Parathyroid adenoma (tissue), 2 donors: ENCODE measurements at regions not wholly inside any gene's neighbourhood (a gene's known extent, or its start where the extent isn't known, plus 50 kb on each side); places are given as distances from the start of the nearest gene placed in this dataset.

Source experiments
- H2AFZ ChIP-seq: fragments of 300-600 bp; sonication (generic); one replicate; pipeline ENCODE4 v1.7.0; 2017; ENCODE audit warnings: antibody characterized with exemption, mild to moderate bottlenecking
- H3K27ac ChIP-seq: fragments of 300-600 bp; sonication (generic); one replicate; pipeline ENCODE4 v1.7.0; 2017
- H3K27me3 ChIP-seq: fragments of 300-600 bp; sonication (generic); one replicate; pipeline ENCODE4 v1.7.0; 2017; ENCODE audit warnings: low read length; ENCODE audit not compliant: control insufficient read depth, insufficient read depth
- H3K36me3 ChIP-seq: fragments of 300-600 bp; sonication (generic); one replicate; pipeline ENCODE4 v1.7.0; 2017; ENCODE audit warnings: low read length; ENCODE audit not compliant: control insufficient read depth, insufficient read depth
- H3K4me1 ChIP-seq: fragments of 300-600 bp; sonication (generic); one replicate; pipeline ENCODE4 v1.7.0; 2017; ENCODE audit warnings: control low read depth
- H3K4me2 ChIP-seq: fragments of 300-600 bp; sonication (generic); one replicate; pipeline ENCODE4 v1.7.0; 2017; ENCODE audit warnings: low read length
- H3K4me3 ChIP-seq: fragments of 300-600 bp; sonication (generic); one replicate; pipeline ENCODE4 v1.7.0; 2017; ENCODE audit warnings: low read depth, low read length
- H3K79me2 ChIP-seq: fragments of 300-600 bp; sonication (generic); one replicate; pipeline ENCODE4 v1.7.0; 2017; ENCODE audit warnings: control low read depth
- H3K9ac ChIP-seq: fragments of 300-600 bp; sonication (generic); one replicate; pipeline ENCODE4 v1.7.0; 2017; ENCODE audit warnings: mild to moderate bottlenecking
- H3K9me3 ChIP-seq: fragments of 300-600 bp; sonication (generic); one replicate; pipeline ENCODE4 v1.7.0; 2017; ENCODE audit warnings: low read length; ENCODE audit not compliant: control insufficient read depth
- TF ChIP-seq, protein P1 (sequence below): fragments of 300-600 bp; sonication (generic); IDR thresholded peaks from one replicate; pipeline ENCODE4 v1.7.0; 2017; ENCODE audit warnings: antibody characterized with exemption, mild to moderate bottlenecking
- donor health status: primary hyperparathyroidism.

DNA sequence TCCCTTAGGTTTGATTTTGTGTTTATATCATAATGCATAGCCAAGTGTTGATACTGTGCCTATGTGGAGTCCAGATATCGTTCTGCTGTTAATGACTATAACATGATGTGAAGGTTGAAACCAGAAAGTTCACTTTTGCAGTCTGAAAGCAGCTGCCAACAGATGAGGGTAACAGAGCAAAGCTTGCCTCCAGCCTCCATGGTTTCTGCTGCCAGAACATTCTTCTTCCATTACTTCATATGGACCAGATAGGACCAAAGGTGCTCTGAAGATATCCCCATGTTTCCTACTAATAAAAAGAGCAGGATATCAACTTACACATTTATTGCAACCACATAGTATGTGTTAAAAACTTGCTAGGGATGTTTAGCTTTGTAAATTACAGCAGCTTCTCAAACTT lies 394.1 kb downstream of the SPRY1 start:
- Histone ChIP-seq H3K27me3 (no peaks in the 10 kb centered on the region), H3K4me2 (no peak overlapping the region), H3K4me1 (no peaks in the 10 kb centered on the region), H3K9me3 (no peaks in the 10 kb centered on the region), H2AFZ (no peak overlapping the region), H3K36me3 (no peaks in the 10 kb centered on the region), H3K27ac (no peak overlapping the region), H3K4me3 (no peak overlapping the region), H3K9ac (no peak overlapping the region), H3K79me2 (no peaks in the 10 kb centered on the region)
- TF ChIP-seq, protein P1, sequence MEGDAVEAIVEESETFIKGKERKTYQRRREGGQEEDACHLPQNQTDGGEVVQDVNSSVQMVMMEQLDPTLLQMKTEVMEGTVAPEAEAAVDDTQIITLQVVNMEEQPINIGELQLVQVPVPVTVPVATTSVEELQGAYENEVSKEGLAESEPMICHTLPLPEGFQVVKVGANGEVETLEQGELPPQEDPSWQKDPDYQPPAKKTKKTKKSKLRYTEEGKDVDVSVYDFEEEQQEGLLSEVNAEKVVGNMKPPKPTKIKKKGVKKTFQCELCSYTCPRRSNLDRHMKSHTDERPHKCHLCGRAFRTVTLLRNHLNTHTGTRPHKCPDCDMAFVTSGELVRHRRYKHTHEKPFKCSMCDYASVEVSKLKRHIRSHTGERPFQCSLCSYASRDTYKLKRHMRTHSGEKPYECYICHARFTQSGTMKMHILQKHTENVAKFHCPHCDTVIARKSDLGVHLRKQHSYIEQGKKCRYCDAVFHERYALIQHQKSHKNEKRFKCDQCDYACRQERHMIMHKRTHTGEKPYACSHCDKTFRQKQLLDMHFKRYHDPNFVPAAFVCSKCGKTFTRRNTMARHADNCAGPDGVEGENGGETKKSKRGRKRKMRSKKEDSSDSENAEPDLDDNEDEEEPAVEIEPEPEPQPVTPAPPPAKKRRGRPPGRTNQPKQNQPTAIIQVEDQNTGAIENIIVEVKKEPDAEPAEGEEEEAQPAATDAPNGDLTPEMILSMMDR = no peak

DNA sequence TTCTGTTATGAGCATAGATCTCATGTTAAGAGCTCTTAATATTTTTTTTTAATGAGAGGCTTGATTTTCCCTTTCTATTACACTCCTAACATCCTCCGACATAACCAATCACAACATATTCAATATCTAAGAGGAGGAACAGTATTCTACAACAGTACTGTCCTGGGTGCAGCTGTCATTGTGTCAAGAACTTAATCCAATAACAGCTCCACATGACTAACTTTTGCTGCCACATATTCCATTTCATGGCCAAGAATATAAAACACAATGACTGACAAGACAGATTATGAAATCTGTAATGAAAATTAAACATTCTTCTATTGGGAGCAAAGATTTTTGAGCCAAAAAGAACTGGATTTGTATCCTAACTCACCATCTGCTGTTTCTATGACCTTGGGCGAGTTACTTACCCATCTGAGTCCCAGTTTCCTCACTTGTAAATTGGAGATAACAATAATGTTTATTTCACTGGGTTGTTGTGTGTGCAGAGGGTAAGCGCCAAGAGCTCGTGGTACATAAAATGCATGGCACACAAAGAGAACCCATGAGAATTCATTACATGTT lies 405.6 kb downstream of the SPRY1 start:
- no peak overlapping the region for H2AFZ ChIP-seq
- no peak overlapping the region for H3K4me3 ChIP-seq
- no peaks in the 10 kb centered on the region for H3K9me3 ChIP-seq
- no peak overlapping the region for H3K27ac ChIP-seq
- no peaks in the 10 kb centered on the region for H3K79me2 ChIP-seq
- H3K36me3 ChIP-seq = no peaks in the 10 kb centered on the region
- TF ChIP-seq, protein P1 = no peak
- no peak overlapping the region for H3K4me2 ChIP-seq
- H3K9ac ChIP-seq = no peak overlapping the region
- no peaks in the 10 kb centered on the region for H3K4me1 ChIP-seq
- H3K27me3 ChIP-seq = no peaks in the 10 kb centered on the region

DNA sequence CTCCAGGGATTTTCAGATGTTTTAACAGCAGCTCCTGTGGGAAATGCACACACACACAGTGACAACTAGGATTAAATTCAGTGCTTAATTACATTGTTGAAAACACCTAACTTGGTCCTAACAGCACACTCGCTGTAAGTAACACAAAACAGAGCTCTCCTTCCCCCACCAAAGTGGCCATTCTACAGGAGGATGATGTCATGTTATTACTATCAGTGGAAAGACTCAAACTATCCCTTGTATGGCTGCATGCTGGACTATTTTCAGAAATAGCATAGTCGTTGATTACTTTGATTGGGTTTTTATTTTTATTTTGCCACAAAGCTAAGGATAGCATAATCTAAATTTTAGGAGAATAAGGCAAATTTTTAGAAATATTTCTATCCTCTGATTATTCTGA lies 406.3 kb downstream of the SPRY1 start:
- no peak overlapping the region for H3K4me3 ChIP-seq
- H3K27ac ChIP-seq = no peak overlapping the region
- no peak overlapping the region for H3K4me2 ChIP-seq
- H2AFZ ChIP-seq = no peak overlapping the region
- no peaks in the 10 kb centered on the region for H3K4me1 ChIP-seq
- H3K9me3 ChIP-seq = no peaks in the 10 kb centered on the region
- H3K9ac ChIP-seq = no peak overlapping the region
- H3K79me2 ChIP-seq = no peaks in the 10 kb centered on the region
- no peaks in the 10 kb centered on the region for H3K36me3 ChIP-seq
- no peaks in the 10 kb centered on the region for H3K27me3 ChIP-seq
- TF ChIP-seq, protein P1 = no peak

DNA sequence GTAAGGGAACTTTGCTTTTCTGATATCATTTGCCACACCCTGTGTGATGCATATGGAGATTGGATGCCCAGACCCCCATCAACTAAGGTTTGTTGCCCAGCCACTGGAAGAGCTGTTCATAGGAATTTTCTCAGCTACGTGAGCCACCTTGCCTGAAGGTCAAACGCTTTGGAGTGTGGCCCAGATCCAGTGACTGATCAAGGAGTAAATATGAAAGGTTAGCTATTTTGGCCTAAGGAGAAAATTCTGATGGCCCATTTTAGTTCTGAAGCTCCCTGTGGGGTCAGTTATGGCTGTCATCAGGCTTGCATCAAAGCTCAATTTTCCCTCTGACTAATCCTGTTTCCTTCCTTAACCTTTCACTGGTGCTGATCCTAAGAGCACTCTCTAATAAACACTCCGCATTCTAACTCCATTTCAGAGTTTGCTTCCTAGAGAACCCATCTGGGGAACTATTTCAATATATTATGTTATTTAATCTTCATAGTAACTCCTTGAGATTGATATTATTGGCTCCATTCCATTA lies 407.7 kb downstream of the SPRY1 start:
- no peak overlapping the region for H3K4me2 ChIP-seq
- H3K4me3 ChIP-seq = no peak overlapping the region
- H3K4me1 ChIP-seq = no peaks in the 10 kb centered on the region
- no peak overlapping the region for H3K27ac ChIP-seq
- TF ChIP-seq, protein P1 = no peak
- no peak overlapping the region for H3K9ac ChIP-seq
- H3K9me3 ChIP-seq = no peaks in the 10 kb centered on the region
- no peaks in the 10 kb centered on the region for H3K27me3 ChIP-seq
- no peaks in the 10 kb centered on the region for H3K36me3 ChIP-seq
- no peaks in the 10 kb centered on the region for H3K79me2 ChIP-seq
- H2AFZ ChIP-seq = no peak overlapping the region

DNA sequence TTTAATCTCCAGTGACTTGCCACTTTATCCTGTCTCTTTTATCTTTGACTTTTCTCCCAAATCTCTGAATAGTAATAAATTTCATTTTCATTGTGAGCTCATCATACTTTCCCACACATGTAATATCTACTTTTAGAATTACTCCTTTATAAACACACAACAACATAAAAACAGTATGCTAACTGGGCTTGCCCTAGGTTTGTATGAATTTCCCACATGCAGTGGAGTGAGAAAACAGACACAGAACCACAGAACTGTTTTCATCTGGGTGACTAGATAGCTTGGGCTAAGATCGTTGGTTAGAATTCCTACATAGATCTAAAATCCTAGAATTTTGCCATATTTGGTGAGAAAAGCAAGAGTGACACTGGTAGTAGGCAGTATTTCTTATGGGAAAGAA lies 409.5 kb downstream of the SPRY1 start:
- Histone ChIP-seq H3K4me1 (no peaks in the 10 kb centered on the region), H3K9ac (no peak overlapping the region), H3K36me3 (no peaks in the 10 kb centered on the region), H3K79me2 (no peaks in the 10 kb centered on the region), H3K27me3 (no peaks in the 10 kb centered on the region), H3K27ac (no peak overlapping the region), H2AFZ (no peak overlapping the region), H3K4me3 (no peak overlapping the region), H3K4me2 (no peak overlapping the region), H3K9me3 (no peaks in the 10 kb centered on the region)
- TF ChIP-seq, protein P1 = no peak
